Cardiac muscle cell (in vitro differentiated cells and primary cell): ENCODE measurements at regions not wholly inside any gene's neighbourhood (a gene's known extent, or its start where the extent isn't known, plus 50 kb on each side); places are given as distances from the start of the nearest gene placed in this dataset.
"Not testable (repeated sequence)": the region's sequence is repeated elsewhere in the genome, so short reads cannot be mapped to it uniquely, and the experiment has no call there.

Experiments used
- DNase-seq, 2 donors: peaks; one replicate each; pipeline versions ENCODE4 v3.0.0 to v3.0.0-alpha.2; 2010 to 2017; ENCODE audit warnings: low read depth in 1 of 2, low spot score in 1 of 2
- H3K27ac ChIP-seq: fragments of 200-600 bp; sonication (generic); 2 replicates; pipeline ENCODE4 v1.5.1; 2016
- H3K27me3 ChIP-seq: fragments of 200-600 bp; sonication (generic); 2 replicates; pipeline ENCODE4 v1.6.0; 2016; ENCODE audit warnings: control low read depth
- H3K36me3 ChIP-seq: fragments of 200-600 bp; sonication (generic); 2 replicates; pipeline ENCODE4 v1.5.1; 2016; ENCODE audit warnings: control low read depth
- H3K4me1 ChIP-seq: fragments of 200-600 bp; sonication (generic); 2 replicates; pipeline ENCODE4 v1.8.1; 2017; ENCODE audit warnings: low read depth, mild to moderate bottlenecking, mixed run types
- H3K4me3 ChIP-seq: fragments of 200-600 bp; sonication (generic); 2 replicates; pipeline ENCODE4 v1.5.1; 2016; ENCODE audit warnings: mild to moderate bottlenecking
- H3K9me3 ChIP-seq: fragments of 200-600 bp; sonication (generic); 2 replicates; pipeline ENCODE4 v1.5.1; 2017; ENCODE audit warnings: low read depth, mild to moderate bottlenecking, control low read depth
- CTCF ChIP-seq: IDR thresholded peaks from 2 replicates; pipeline ENCODE4 v1.5.1; 2012; ENCODE audit warnings: low read depth, mild to moderate bottlenecking, low read length

- DNase-seq = no peak
- Histone ChIP-seq H3K27me3 (no peaks in the 10 kb centered on the region), H3K4me3 (no peak overlapping the region), H3K9me3 (no peaks in the 10 kb centered on the region), H3K27ac (peak overlapping the region; percentile 53), H3K36me3 (no peaks in the 10 kb centered on the region), H3K4me1 (peaks cover 14% of the 10 kb centered on the region)
- TF ChIP-seq CTCF = no peak
Observed at GRCh38 chr6:3918469-3918868, 69.3 kb downstream of the FAM50B start.

- Histone ChIP-seq H3K36me3 (no peaks in the 10 kb centered on the region), H3K27me3 (no peaks in the 10 kb centered on the region), H3K9me3 (no peaks in the 10 kb centered on the region), H3K27ac (peak overlapping the region; percentile 53), H3K4me3 (no peak overlapping the region), H3K4me1 (peaks cover 21% of the 10 kb centered on the region)
- peak; percentile 45 to 49 for DNase-seq
- TF ChIP-seq CTCF = no peak
Observed at GRCh38 chr6:3919130-3919628, 70.0 kb downstream of the FAM50B start.

- H3K36me3 ChIP-seq = no peaks in the 10 kb centered on the region
- H3K27me3 ChIP-seq = no peaks in the 10 kb centered on the region
- no peak overlapping the region for H3K4me3 ChIP-seq
- no peak for DNase-seq
- H3K9me3 ChIP-seq = no peaks in the 10 kb centered on the region
- peaks cover 21% of the 10 kb centered on the region for H3K4me1 ChIP-seq
- H3K27ac ChIP-seq = no peak overlapping the region
- TF ChIP-seq CTCF = no peak
Observed at GRCh38 chr6:3919849-3920248, 70.7 kb downstream of the FAM50B start.

GRCh38 chr6:3920321-3920720, 71.1 kb downstream of the FAM50B start:
- H3K4me3 ChIP-seq = no peak overlapping the region
- no peaks in the 10 kb centered on the region for H3K27me3 ChIP-seq
- no peaks in the 10 kb centered on the region for H3K9me3 ChIP-seq
- DNase-seq = no peak
- no peak overlapping the region for H3K27ac ChIP-seq
- no peaks in the 10 kb centered on the region for H3K36me3 ChIP-seq
- peaks cover 25% of the 10 kb centered on the region for H3K4me1 ChIP-seq
- no peak for TF ChIP-seq CTCF

- Histone ChIP-seq H3K36me3 (no peaks in the 10 kb centered on the region), H3K27ac (no peak overlapping the region), H3K4me3 (no peak overlapping the region), H3K27me3 (no peaks in the 10 kb centered on the region), H3K9me3 (no peaks in the 10 kb centered on the region), H3K4me1 (peaks cover 25% of the 10 kb centered on the region)
- DNase-seq = no peak
- TF ChIP-seq CTCF = no peak
Observed at GRCh38 chr6:3921663-3922062, 72.5 kb downstream of the FAM50B start.

- not testable (repeated sequence) for DNase-seq, H3K27ac ChIP-seq, H3K4me3 ChIP-seq, H3K9me3 ChIP-seq, H3K36me3 ChIP-seq, H3K27me3 ChIP-seq
- peaks cover 25% of the 10 kb centered on the region for H3K4me1 ChIP-seq
Observed at GRCh38 chr6:3922619-3923018, 73.4 kb downstream of the FAM50B start.

GRCh38 chr6:3925223-3926149, 76.3 kb downstream of the FAM50B start:
- peak in 1 of 2 donors; percentile 70 for DNase-seq
- H3K4me1 ChIP-seq = peaks cover 25% of the 10 kb centered on the region
- H3K9me3 ChIP-seq, H3K36me3 ChIP-seq, H3K27me3 ChIP-seq, H3K4me3 ChIP-seq, H3K27ac ChIP-seq: not testable (repeated sequence)
